ENCODE measurements at regions not wholly inside any gene's neighbourhood (a gene's known extent, or its start where the extent isn't known, plus 50 kb on each side); places are given as distances from the start of the nearest gene placed in this dataset.
"Not testable (repeated sequence)": the region's sequence is repeated elsewhere in the genome, so short reads cannot be mapped to it uniquely, and the experiment has no call there.

DNA sequence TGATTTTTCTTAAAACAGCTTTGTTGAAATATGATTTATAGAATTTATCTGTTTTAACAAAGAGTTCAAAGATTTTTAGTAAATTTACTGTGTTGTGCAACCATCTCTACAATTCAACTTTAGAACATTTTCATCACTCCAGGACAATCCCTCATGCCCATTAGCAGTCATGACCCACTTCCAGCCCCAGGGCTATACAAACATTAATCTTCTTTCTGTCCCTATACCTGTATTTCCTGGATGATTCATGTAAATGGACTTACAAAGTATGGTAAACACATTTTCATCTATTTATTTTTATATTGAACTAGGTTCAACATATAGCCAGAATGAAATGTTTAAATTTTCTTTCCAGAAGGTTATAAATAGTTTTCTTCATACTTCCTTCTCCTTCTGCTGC, 127.8 kb upstream of the CCDC180 start:
- no peaks in the 10 kb centered on the region for H3K79me2 ChIP-seq (ENCODE audit: insufficient read depth, low read length)
- H3K9me3 ChIP-seq (ENCODE audit: insufficient read depth, low read depth, low read length) = no peaks in the 10 kb centered on the region
- H3K4me1 ChIP-seq (ENCODE audit: insufficient read depth, low read length, poor library complexity, severe bottlenecking) = no peaks in the 10 kb centered on the region
- TF ChIP-seq EZH2phosphoT487 (IDR thresholded peaks at IDR 0.05; ENCODE audit: borderline replicate concordance) (no peak), CTCF (conservative IDR thresholded peaks at IDR 0.05; ENCODE audit: low read length) (no peak)
- no peak overlapping the region for H3K9ac ChIP-seq (ENCODE audit: low read depth, low read length, poor library complexity, severe bottlenecking)
- H3K27me3 ChIP-seq (ENCODE audit: insufficient read depth, low read length, poor library complexity, severe bottlenecking) = no peaks in the 10 kb centered on the region
- no peaks in the 10 kb centered on the region for H3K36me3 ChIP-seq (ENCODE audit: insufficient read depth, low read length)
- H3F3A ChIP-seq (ENCODE audit: low read depth) = no peaks in the 10 kb centered on the region
- H3K4me2 ChIP-seq (ENCODE audit: low read depth, low read length, poor library complexity, severe bottlenecking) = no peak overlapping the region
- no peaks in the 10 kb centered on the region for H4K20me1 ChIP-seq (ENCODE audit: insufficient read depth, low read length, poor library complexity, severe bottlenecking)
- no peaks in the 10 kb centered on the region for H3K9me2 ChIP-seq (replicated peaks; ENCODE audit: low read depth, low read length)
- no peak overlapping the region for H3K4me3 ChIP-seq (ENCODE audit: low read length, poor library complexity, severe bottlenecking)
- no peak overlapping the region for H2AFZ ChIP-seq (ENCODE audit: low read length)

DNA sequence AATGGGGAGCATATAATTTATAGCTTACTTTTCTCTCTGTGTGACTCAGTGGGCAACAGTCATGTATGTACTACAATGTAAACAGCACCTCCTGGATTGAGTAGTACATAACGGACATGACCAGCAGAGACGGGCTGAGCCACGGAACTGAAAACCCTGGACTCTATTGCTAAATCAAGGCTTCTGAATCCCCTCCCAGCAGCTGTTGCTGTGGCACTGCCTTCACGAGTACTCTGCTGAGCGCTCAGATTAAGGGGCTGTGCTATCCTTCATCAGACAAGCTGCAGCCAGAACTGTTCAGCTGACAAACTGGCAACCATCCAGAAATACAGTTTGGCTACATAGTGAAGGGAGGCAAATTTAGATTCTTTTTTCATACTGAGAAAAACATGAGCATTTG, 131.3 kb upstream of the CCDC180 start:
- Histone ChIP-seq H3K9me2 (replicated peaks; ENCODE audit: low read depth, low read length) (no peaks in the 10 kb centered on the region), H3K4me3 (ENCODE audit: low read length, poor library complexity, severe bottlenecking) (no peak overlapping the region), H2AFZ (ENCODE audit: low read length) (no peak overlapping the region), H3K4me1 (ENCODE audit: insufficient read depth, low read length, poor library complexity, severe bottlenecking) (no peaks in the 10 kb centered on the region), H4K20me1 (ENCODE audit: insufficient read depth, low read length, poor library complexity, severe bottlenecking) (no peaks in the 10 kb centered on the region), H3F3A (ENCODE audit: low read depth) (no peaks in the 10 kb centered on the region), H3K27me3 (ENCODE audit: insufficient read depth, low read length, poor library complexity, severe bottlenecking) (no peaks in the 10 kb centered on the region), H3K9ac (ENCODE audit: low read depth, low read length, poor library complexity, severe bottlenecking) (no peak overlapping the region), H3K9me3 (ENCODE audit: insufficient read depth, low read depth, low read length) (no peaks in the 10 kb centered on the region), H3K79me2 (ENCODE audit: insufficient read depth, low read length) (no peaks in the 10 kb centered on the region), H3K4me2 (ENCODE audit: low read depth, low read length, poor library complexity, severe bottlenecking) (no peak overlapping the region), H3K36me3 (ENCODE audit: insufficient read depth, low read length) (no peaks in the 10 kb centered on the region)
- TF ChIP-seq EZH2phosphoT487 (IDR thresholded peaks at IDR 0.05; ENCODE audit: borderline replicate concordance) = no peak

DNA sequence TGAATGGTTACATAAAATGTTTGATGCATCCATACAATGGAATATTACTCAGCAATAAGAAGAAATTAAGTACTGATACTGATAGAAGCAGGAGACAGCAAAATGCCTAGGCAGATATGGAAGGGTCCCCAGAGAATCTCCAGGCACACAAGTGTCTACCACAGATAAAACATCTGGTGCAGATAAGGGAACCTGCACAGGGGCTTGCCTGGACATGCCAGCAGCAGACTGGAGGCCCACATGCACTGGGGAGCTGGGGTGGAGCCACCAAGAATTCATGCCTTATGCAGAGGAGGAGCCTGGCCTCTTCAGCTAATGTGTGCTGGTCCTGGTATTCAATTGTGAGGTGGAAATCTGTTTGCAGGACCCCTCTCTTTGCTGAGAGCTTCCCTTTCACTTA, 129.2 kb upstream of the CTSV start:
- not testable (repeated sequence) for H3K4me2 ChIP-seq (ENCODE audit: low read depth, low read length, poor library complexity, severe bottlenecking); H3K9ac ChIP-seq (ENCODE audit: low read depth, low read length, poor library complexity, severe bottlenecking); H3K9me3 ChIP-seq (ENCODE audit: insufficient read depth, low read depth, low read length); H3K27me3 ChIP-seq (ENCODE audit: insufficient read depth, low read length, poor library complexity, severe bottlenecking); H2AFZ ChIP-seq (ENCODE audit: low read length); H3K4me3 ChIP-seq (ENCODE audit: low read length, poor library complexity, severe bottlenecking); H3K9me2 ChIP-seq (replicated peaks; ENCODE audit: low read depth, low read length); H3K4me1 ChIP-seq (ENCODE audit: insufficient read depth, low read length, poor library complexity, severe bottlenecking); H3F3A ChIP-seq (ENCODE audit: low read depth); H3K79me2 ChIP-seq (ENCODE audit: insufficient read depth, low read length); H3K36me3 ChIP-seq (ENCODE audit: insufficient read depth, low read length); H4K20me1 ChIP-seq (ENCODE audit: insufficient read depth, low read length, poor library complexity, severe bottlenecking)

- H3K79me2 ChIP-seq (ENCODE audit: insufficient read depth, low read length); H3F3A ChIP-seq (ENCODE audit: low read depth); H3K4me2 ChIP-seq (ENCODE audit: low read depth, low read length, poor library complexity, severe bottlenecking); H3K27me3 ChIP-seq (ENCODE audit: insufficient read depth, low read length, poor library complexity, severe bottlenecking); H3K9me3 ChIP-seq (ENCODE audit: insufficient read depth, low read depth, low read length); H3K36me3 ChIP-seq (ENCODE audit: insufficient read depth, low read length); H2AFZ ChIP-seq (ENCODE audit: low read length); H4K20me1 ChIP-seq (ENCODE audit: insufficient read depth, low read length, poor library complexity, severe bottlenecking); H3K9me2 ChIP-seq (replicated peaks; ENCODE audit: low read depth, low read length); H3K4me1 ChIP-seq (ENCODE audit: insufficient read depth, low read length, poor library complexity, severe bottlenecking); H3K9ac ChIP-seq (ENCODE audit: low read depth, low read length, poor library complexity, severe bottlenecking); H3K4me3 ChIP-seq (ENCODE audit: low read length, poor library complexity, severe bottlenecking): not testable (repeated sequence)
Measured at GRCh38 chr9:97166496-97167138, 127.7 kb upstream of the CTSV start.
